ACC112 (cell line): ENCODE measurements at regions not wholly inside any gene's neighbourhood (a gene's known extent, or its start where the extent isn't known, plus 50 kb on each side); places are given as distances from the start of the nearest gene placed in this dataset.

ENCODE experiments used
- H2AFZ ChIP-seq: fragments of 200-600 bp; sonication (generic); one replicate; pipeline ENCODE4 v1.6.0; 2017; ENCODE audit warnings: antibody characterized with exemption, low read length; ENCODE audit not compliant: unreplicated experiment
- H3K27ac ChIP-seq: fragments of 200-600 bp; sonication (generic); 2 replicates; pipeline ENCODE4 v1.5.1; 2014; ENCODE audit warnings: low read depth, mild to moderate bottlenecking, antibody characterized with exemption, low read length, moderate library complexity
- H3K27me3 ChIP-seq: fragments of 200-600 bp; sonication (generic); 2 replicates; pipeline ENCODE4 v1.6.1; 2014; ENCODE audit warnings: mild to moderate bottlenecking, antibody characterized with exemption, low read length, moderate library complexity, mixed read lengths; ENCODE audit not compliant: insufficient read depth
- H3K36me3 ChIP-seq: fragments of 200-600 bp; sonication (generic); 2 replicates; pipeline ENCODE4 v1.6.1; 2016; ENCODE audit warnings: mild to moderate bottlenecking, antibody characterized with exemption, low read length, moderate library complexity, mixed read lengths; ENCODE audit not compliant: insufficient read depth
- H3K4me1 ChIP-seq: fragments of 200-600 bp; sonication (generic); one replicate; pipeline ENCODE4 v1.6.1; 2016; ENCODE audit warnings: low read length, mixed read lengths; ENCODE audit not compliant: insufficient read depth, unreplicated experiment, control insufficient read depth
- H3K4me3 ChIP-seq: fragments of 200-600 bp; sonication (generic); 2 replicates; pipeline ENCODE4 v1.5.1; 2014; ENCODE audit warnings: mild to moderate bottlenecking, low read depth, low read length
- H3K79me2 ChIP-seq: fragments of 200-600 bp; sonication (generic); one replicate; pipeline ENCODE4 v1.6.0; 2016; ENCODE audit warnings: low read length; ENCODE audit not compliant: control insufficient read depth, unreplicated experiment, insufficient read depth

- Histone ChIP-seq H3K36me3 (no peaks in the 10 kb centered on the region), H3K4me1 (peaks cover 46% of the 10 kb centered on the region), H3K27me3 (no peaks in the 10 kb centered on the region), H3K79me2 (no peaks in the 10 kb centered on the region), H3K4me3 (no peak overlapping the region; the same call in 1 of the 2 replicates), H2AFZ (peak overlapping the region; percentile 71), H3K27ac (peak overlapping the region; percentile 81)
Measured at GRCh38 chr5:167638816-167639215, 652.6 kb upstream of the WWC1 start.

GRCh38 chr5:167639273-167639672 lies 652.2 kb upstream of the WWC1 start:
- Histone ChIP-seq H3K36me3 (no peaks in the 10 kb centered on the region), H3K4me1 (peaks cover 46% of the 10 kb centered on the region), H2AFZ (peak overlapping the region; percentile 71), H3K79me2 (no peaks in the 10 kb centered on the region), H3K4me3 (no peak overlapping the region), H3K27ac (peak overlapping the region; percentile 81), H3K27me3 (no peaks in the 10 kb centered on the region)

GRCh38 chr5:167639766-167640165 lies 651.7 kb upstream of the WWC1 start:
- Histone ChIP-seq H3K79me2 (no peaks in the 10 kb centered on the region), H3K36me3 (no peaks in the 10 kb centered on the region), H2AFZ (peak overlapping the region; percentile 25), H3K4me3 (no peak overlapping the region), H3K27ac (peak overlapping the region; percentile 81), H3K4me1 (peaks cover 44% of the 10 kb centered on the region), H3K27me3 (no peaks in the 10 kb centered on the region)

GRCh38 chr5:167642181-167642580 lies 649.3 kb upstream of the WWC1 start:
- H3K36me3 ChIP-seq = no peaks in the 10 kb centered on the region
- H2AFZ ChIP-seq = no peak overlapping the region
- no peaks in the 10 kb centered on the region for H3K27me3 ChIP-seq
- H3K27ac ChIP-seq = peak overlapping the region; percentile 88
- no peaks in the 10 kb centered on the region for H3K79me2 ChIP-seq
- peaks cover 43% of the 10 kb centered on the region for H3K4me1 ChIP-seq
- no peak overlapping the region for H3K4me3 ChIP-seq

GRCh38 chr5:167642779-167643517 lies 648.5 kb upstream of the WWC1 start:
- Histone ChIP-seq H3K79me2 (no peaks in the 10 kb centered on the region), H3K27me3 (no peaks in the 10 kb centered on the region), H3K27ac (peak overlapping the region; percentile 88), H3K36me3 (no peaks in the 10 kb centered on the region), H3K4me1 (peaks cover 43% of the 10 kb centered on the region), H2AFZ (no peak overlapping the region), H3K4me3 (no peak overlapping the region; the same call in 1 of the 2 replicates)

GRCh38 chr5:167643631-167644280 lies 647.7 kb upstream of the WWC1 start:
- peak overlapping the region; percentile 88 for H3K27ac ChIP-seq
- H3K4me1 ChIP-seq = peaks cover 40% of the 10 kb centered on the region
- no peaks in the 10 kb centered on the region for H3K79me2 ChIP-seq

GRCh38 chr5:167644619-167645018 lies 646.8 kb upstream of the WWC1 start:
- H3K4me1 ChIP-seq = peaks cover 31% of the 10 kb centered on the region
- H3K27ac ChIP-seq = peak overlapping the region; percentile 88
- H3K27me3 ChIP-seq = no peaks in the 10 kb centered on the region
- H3K36me3 ChIP-seq = no peaks in the 10 kb centered on the region
- H2AFZ ChIP-seq = no peak overlapping the region
- no peaks in the 10 kb centered on the region for H3K79me2 ChIP-seq
- no peak overlapping the region for H3K4me3 ChIP-seq

More at GRCh38 chr5:167643631-167644280, 647.7 kb upstream of the WWC1 start:
- H2AFZ ChIP-seq = no peak overlapping the region
- H3K27me3 ChIP-seq = no peaks in the 10 kb centered on the region
- no peak overlapping the region for H3K4me3 ChIP-seq
- H3K36me3 ChIP-seq = no peaks in the 10 kb centered on the region

GRCh38 chr5:167649471-167649870 lies 642.0 kb upstream of the WWC1 start:
- Histone ChIP-seq H3K36me3 (no peaks in the 10 kb centered on the region), H3K4me1 (peaks cover 32% of the 10 kb centered on the region), H3K27ac (no peak overlapping the region), H2AFZ (no peak overlapping the region), H3K27me3 (no peaks in the 10 kb centered on the region), H3K4me3 (no peak overlapping the region), H3K79me2 (no peaks in the 10 kb centered on the region)

- Histone ChIP-seq H3K4me1 (peaks cover 30% of the 10 kb centered on the region), H3K4me3 (peak overlapping the region; percentile 25; the same call in 1 of the 2 replicates), H3K79me2 (no peaks in the 10 kb centered on the region), H3K27ac (peak overlapping the region; percentile 31; the same call in 1 of the 2 replicates), H3K27me3 (no peaks in the 10 kb centered on the region), H2AFZ (no peak overlapping the region), H3K36me3 (no peaks in the 10 kb centered on the region)
Measured at GRCh38 chr5:167652690-167653089, 638.8 kb upstream of the WWC1 start.

- Histone ChIP-seq H3K79me2 (no peaks in the 10 kb centered on the region), H3K4me1 (peaks cover 30% of the 10 kb centered on the region), H3K4me3 (no peak overlapping the region), H3K27ac (peak overlapping the region; percentile 61), H3K27me3 (no peaks in the 10 kb centered on the region), H3K36me3 (no peaks in the 10 kb centered on the region), H2AFZ (no peak overlapping the region)
Measured at GRCh38 chr5:167653645-167654106, 637.8 kb upstream of the WWC1 start.

GRCh38 chr5:167657016-167657415 lies 634.4 kb upstream of the WWC1 start:
- no peak overlapping the region for H3K4me3 ChIP-seq
- H3K27me3 ChIP-seq = no peaks in the 10 kb centered on the region
- peaks cover 25% of the 10 kb centered on the region for H3K4me1 ChIP-seq
- no peaks in the 10 kb centered on the region for H3K36me3 ChIP-seq
- H3K27ac ChIP-seq = no peak overlapping the region
- no peak overlapping the region for H2AFZ ChIP-seq
- H3K79me2 ChIP-seq = no peaks in the 10 kb centered on the region
